ENCODE measurements at regions not wholly inside any gene's neighbourhood (a gene's known extent, or its start where the extent isn't known, plus 50 kb on each side); places are given as distances from the start of the nearest gene placed in this dataset.
"Not testable (repeated sequence)": the region's sequence is repeated elsewhere in the genome, so short reads cannot be mapped to it uniquely, and the experiment has no call there.

DNA sequence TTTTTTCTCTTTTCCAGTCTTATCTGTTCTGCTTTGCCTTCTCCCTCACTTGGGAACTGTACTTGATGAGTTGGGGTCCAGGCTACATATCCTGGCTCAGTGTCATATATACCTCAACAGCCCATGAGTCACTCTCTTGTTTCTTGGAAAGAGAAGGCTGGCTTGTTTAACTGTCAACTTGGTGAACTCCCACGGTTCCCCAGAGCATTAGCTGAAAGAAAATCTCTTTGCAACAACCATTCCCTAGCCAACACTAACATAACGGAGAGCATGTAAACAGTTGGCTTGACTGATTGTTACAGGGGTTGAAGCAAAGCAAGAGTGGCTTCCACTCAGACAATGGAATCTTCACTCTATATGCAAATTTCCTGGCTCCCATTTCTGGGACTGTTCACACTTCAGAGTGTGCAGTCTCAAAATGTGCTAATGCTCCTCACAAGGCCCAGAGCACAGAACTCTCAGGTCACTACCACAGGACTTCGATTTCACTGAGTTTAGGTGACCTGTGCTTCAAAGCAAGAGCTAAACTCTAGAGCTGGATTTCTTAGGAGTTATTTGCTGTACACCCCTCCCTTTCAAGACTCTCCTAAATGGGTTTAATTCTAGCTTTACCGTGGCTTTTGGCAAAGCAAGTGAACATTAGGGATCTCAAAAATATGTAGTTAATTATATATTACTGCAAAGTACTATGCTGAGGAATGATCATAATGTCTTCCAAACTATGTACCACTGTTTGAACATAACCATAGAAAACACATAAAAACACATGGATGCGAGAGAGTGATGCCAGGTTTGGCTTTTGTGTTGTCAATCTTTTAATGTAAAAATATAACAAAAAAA lies 609.8 kb downstream of the RFPL4B start:
- ATAC-seq (no peak), DNase-seq (no peak)
- Mint-ChIP-seq H3K9me3 (peaks cover 4 to 16% of the 10 kb centered on the region in 2 donors), H3K4me3 (no peak overlapping the region), H3K27me3 (no peaks in the 10 kb centered on the region), H3K4me1 (no peaks in the 10 kb centered on the region), H3K27ac (no peak overlapping the region)

DNA sequence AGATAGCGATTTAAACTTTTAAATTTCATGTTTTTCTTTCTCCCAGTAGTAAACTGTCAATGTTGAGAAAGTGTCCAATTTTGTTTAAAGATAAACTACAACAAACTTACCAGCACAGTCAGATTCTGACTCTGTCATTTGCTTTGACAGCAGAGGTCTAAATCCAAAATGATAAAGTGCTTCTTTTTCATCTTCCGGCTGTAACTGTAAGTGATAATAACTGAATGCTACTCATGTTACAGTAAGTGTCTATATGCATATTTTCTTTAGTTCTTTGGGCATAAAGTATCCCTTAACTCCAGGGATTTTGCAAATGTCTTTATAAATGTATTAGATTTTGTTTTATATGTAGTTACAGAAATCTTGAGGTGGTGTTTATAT lies 610.4 kb downstream of the RFPL4B start:
- Mint-ChIP-seq H3K27me3 (no peaks in the 10 kb centered on the region), H3K4me3 (no peak overlapping the region)
- ATAC-seq: no peak

DNA sequence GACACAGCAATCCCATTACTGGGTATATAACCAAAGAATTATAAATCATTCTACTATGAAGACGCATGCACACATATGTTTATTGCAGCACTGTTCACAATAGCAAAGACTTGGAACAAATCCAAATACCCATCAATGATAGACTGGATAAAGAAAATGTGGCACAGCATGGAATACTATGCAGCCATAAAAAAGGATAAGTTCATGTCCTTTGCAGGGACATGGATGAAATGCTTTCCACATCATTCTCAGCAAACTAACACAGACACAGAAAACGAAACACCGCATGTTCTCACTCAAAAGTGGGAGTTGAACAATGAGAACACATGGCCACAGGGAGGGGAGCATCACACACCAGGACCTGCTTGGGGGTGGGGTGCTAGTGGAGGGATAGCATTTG lies 613.0 kb downstream of the RFPL4B start:
- not testable (repeated sequence) for H3K27ac Mint-ChIP-seq, ATAC-seq, DNase-seq, H3K4me3 Mint-ChIP-seq, H3K4me1 Mint-ChIP-seq, H3K27me3 Mint-ChIP-seq
- H3K9me3 Mint-ChIP-seq: peaks cover 4 to 16% of the 10 kb centered on the region in 2 donors

More for the DNA sequence above, 610.4 kb downstream of the RFPL4B start:
- no peak for DNase-seq
- no peak overlapping the region for H3K27ac Mint-ChIP-seq
- H3K9me3 Mint-ChIP-seq: peaks cover 4 to 16% of the 10 kb centered on the region in 2 donors
- no peaks in the 10 kb centered on the region for H3K4me1 Mint-ChIP-seq

- DNase-seq: no peak
- no peak for ATAC-seq
- Mint-ChIP-seq H3K4me3 (no peak overlapping the region), H3K27me3 (no peaks in the 10 kb centered on the region), H3K27ac (no peak overlapping the region), H3K9me3 (peaks cover 0 to 28% of the 10 kb centered on the region in 2 donors), H3K4me1 (no peaks in the 10 kb centered on the region)
Measured at GRCh38 chr6:112967974-112968373, 620.8 kb downstream of the RFPL4B start.

DNA sequence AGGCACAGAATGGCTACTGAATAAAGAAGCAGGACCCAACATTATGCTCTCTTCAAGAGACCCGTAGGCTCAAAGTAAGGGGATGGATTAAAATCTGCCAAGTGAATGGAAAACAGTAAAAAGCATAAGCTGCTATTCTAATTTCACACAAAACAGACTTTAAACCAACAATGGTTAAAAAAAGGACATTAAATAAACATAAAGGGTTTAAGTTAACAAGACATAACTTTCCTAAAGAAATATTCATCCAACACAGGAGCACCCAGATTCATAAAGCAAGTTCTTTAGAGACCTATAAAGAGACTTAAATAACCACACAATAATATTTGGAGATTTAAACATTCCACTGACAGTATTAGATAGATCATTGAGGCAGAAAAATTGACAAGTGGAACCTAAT lies 624.5 kb downstream of the RFPL4B start:
- Mint-ChIP-seq H3K27me3 (no peaks in the 10 kb centered on the region), H3K27ac (no peak overlapping the region), H3K9me3 (peaks cover 0 to 38% of the 10 kb centered on the region in 2 donors), H3K4me1 (no peaks in the 10 kb centered on the region), H3K4me3 (no peak overlapping the region)
- DNase-seq: no peak
- ATAC-seq: no peak

DNA sequence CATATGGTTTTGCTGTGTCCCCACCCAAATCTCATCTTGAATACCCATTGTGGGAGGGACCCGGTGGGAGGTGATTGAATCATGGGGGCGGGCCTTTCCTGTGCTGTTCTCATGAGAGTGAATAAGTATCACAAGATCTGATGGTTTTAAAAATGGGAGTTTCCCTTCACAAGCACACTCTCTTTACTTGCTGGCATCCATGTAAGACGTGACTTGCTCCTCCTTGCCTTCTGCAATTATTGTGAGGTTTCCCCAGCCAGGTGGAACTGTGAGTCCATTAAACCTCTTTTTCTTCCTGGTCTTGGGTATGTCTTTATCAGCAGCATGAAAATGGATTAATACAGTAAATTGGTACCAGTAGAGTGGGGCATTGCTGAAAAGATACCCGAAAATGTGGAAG lies 627.8 kb downstream of the RFPL4B start:
- H3K4me1 Mint-ChIP-seq, H3K4me3 Mint-ChIP-seq, H3K27me3 Mint-ChIP-seq, H3K27ac Mint-ChIP-seq, DNase-seq, ATAC-seq: not testable (repeated sequence)
- peaks cover 0 to 25% of the 10 kb centered on the region in 2 donors for H3K9me3 Mint-ChIP-seq

DNA sequence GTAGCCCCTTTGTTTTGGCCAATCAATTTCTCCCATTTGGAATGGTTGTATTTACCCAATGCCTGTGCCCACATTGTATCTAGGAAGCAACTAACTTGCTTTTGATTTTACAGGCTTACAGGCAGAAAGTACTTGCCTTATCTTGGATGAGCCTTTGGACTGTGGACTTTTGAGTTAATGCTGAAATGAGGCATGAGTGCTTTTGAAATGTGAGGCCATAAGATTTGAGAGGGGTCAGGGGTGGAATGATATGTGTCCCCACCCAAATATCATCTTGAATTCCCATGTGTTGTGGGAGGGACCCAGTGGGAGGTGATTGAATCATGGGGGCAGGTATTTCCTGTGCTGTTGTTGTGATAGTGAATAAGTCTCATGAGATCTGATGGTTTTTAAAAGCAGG lies 629.4 kb downstream of the RFPL4B start:
- not testable (repeated sequence) for H3K27ac Mint-ChIP-seq, H3K27me3 Mint-ChIP-seq, ATAC-seq, H3K4me3 Mint-ChIP-seq, H3K4me1 Mint-ChIP-seq, DNase-seq
- peaks cover 0 to 25% of the 10 kb centered on the region in 2 donors for H3K9me3 Mint-ChIP-seq

- H3K4me3 Mint-ChIP-seq: no peak overlapping the region
- no peak overlapping the region for H3K27ac Mint-ChIP-seq
- ATAC-seq (no peak), DNase-seq (no peak)
- no peaks in the 10 kb centered on the region for H3K27me3 Mint-ChIP-seq
- H3K4me1 Mint-ChIP-seq: no peaks in the 10 kb centered on the region
- peaks cover 0 to 16% of the 10 kb centered on the region in 2 donors for H3K9me3 Mint-ChIP-seq
Measured at GRCh38 chr6:112979830-112980229, 632.7 kb downstream of the RFPL4B start.

DNA sequence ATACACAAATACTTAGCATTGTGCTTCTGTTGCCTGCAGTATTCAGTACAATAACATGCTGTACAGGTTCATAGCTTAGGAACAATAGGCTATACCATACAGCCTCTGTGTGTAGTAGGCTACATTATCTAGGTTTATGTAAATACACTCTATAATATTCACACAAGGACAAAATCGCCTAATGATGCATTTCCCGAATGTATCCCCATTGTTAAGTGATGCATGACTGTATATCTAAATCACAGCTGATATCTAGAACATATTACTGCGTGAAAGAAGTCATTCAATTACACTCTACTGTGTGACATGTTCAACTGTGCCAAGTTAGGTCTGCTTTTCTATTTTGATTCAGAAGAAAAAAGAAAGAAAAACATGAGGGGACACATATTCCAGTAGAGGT lies 633.5 kb downstream of the RFPL4B start:
- H3K4me1 Mint-ChIP-seq: no peaks in the 10 kb centered on the region
- no peak overlapping the region for H3K27ac Mint-ChIP-seq
- DNase-seq: no peak
- H3K4me3 Mint-ChIP-seq: no peak overlapping the region
- H3K27me3 Mint-ChIP-seq: no peaks in the 10 kb centered on the region
- ATAC-seq: no peak
- H3K9me3 Mint-ChIP-seq: peaks cover 0 to 8% of the 10 kb centered on the region in 2 donors

GRCh38 chr6:112983713-112984261 lies 636.7 kb downstream of the RFPL4B start:
- Mint-ChIP-seq H3K27ac (no peak overlapping the region), H3K4me3 (no peak overlapping the region), H3K4me1 (no peaks in the 10 kb centered on the region), H3K9me3 (no peaks in the 10 kb centered on the region), H3K27me3 (no peaks in the 10 kb centered on the region)
- ATAC-seq (no peak), DNase-seq (no peak)

GRCh38 chr6:112984899-112985298 lies 637.8 kb downstream of the RFPL4B start:
- peaks cover 0 to 5% of the 10 kb centered on the region in 2 donors for H3K9me3 Mint-ChIP-seq
- no peak overlapping the region for H3K27ac Mint-ChIP-seq
- no peaks in the 10 kb centered on the region for H3K4me1 Mint-ChIP-seq
- no peak overlapping the region for H3K4me3 Mint-ChIP-seq
- no peaks in the 10 kb centered on the region for H3K27me3 Mint-ChIP-seq
- ATAC-seq (no peak), DNase-seq (no peak)

DNA sequence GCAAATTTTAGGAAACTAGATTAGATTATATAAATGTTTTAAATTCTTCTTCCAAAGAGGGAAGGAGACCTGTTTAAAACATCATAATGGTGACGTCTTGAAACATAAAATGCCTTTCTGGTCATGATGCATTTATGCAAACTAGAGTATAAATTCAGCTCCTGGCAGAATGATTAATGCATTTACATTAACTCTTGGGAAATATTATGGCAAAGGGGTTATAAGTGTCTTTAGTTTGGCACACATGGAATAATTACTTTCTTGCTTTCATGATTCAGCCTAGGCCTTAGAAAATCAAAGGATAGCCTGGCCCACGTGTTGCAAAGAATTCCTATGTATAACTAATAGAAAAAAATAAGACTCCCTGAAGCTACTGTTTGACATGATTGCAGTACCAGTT lies 639.2 kb downstream of the RFPL4B start:
- ATAC-seq: no peak
- DNase-seq: no peak
- H3K27ac Mint-ChIP-seq: no peak overlapping the region

GRCh38 chr6:112988748-112989147 lies 641.6 kb downstream of the RFPL4B start:
- H3K9me3 Mint-ChIP-seq: peaks cover 0 to 13% of the 10 kb centered on the region in 2 donors
- H3K4me1 Mint-ChIP-seq: no peaks in the 10 kb centered on the region
- no peak overlapping the region for H3K4me3 Mint-ChIP-seq
- H3K27me3 Mint-ChIP-seq: no peaks in the 10 kb centered on the region
- ATAC-seq: no peak
- DNase-seq: no peak
- H3K27ac Mint-ChIP-seq: no peak overlapping the region

More for the DNA sequence above, 639.2 kb downstream of the RFPL4B start:
- Mint-ChIP-seq H3K27me3 (no peaks in the 10 kb centered on the region), H3K4me3 (no peak overlapping the region), H3K9me3 (peaks cover 0 to 13% of the 10 kb centered on the region in 2 donors), H3K4me1 (no peaks in the 10 kb centered on the region)

DNA sequence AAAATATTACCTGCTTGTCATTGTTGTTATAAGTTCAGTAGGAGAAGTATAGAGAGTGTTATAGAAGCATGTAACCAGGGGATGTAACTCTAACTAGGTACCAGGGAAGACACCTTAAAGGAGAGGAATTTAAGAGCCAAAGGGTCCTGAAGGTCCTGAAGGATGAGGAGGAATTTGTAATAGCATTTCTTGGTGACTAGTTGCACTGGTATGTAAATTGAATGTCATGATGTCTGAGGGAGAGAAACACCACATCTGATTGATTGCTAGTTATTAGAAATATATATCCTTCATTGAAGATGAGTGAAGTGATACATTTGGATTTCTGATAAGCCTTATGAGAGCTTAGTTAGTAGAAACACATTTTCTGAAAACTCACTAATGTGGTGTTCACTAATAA lies 643.8 kb downstream of the RFPL4B start:
- Mint-ChIP-seq H3K27ac (no peak overlapping the region), H3K4me3 (no peak overlapping the region), H3K27me3 (no peaks in the 10 kb centered on the region), H3K4me1 (no peaks in the 10 kb centered on the region), H3K9me3 (peaks cover 0 to 13% of the 10 kb centered on the region in 2 donors)
- ATAC-seq (no peak), DNase-seq (no peak)

DNA sequence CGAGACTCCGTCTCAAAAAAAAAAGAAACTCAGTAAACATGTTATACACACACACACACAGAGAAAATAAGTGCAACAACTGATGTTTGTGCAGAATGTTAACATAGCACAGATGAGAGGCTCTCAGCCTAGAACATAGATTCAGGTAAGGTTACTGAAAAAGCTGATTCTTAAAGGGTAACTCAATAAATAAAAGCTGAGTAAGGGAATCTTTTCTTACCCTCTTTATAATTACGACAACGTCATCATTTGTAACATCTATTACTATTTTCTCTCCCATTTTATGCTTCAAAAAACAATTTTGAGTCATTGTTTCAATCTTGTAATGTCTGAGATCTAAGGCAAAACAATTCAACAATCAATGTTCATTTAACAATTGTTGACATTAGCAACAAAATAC lies 644.8 kb downstream of the RFPL4B start:
- DNase-seq (no peak), ATAC-seq (no peak)
- no peaks in the 10 kb centered on the region for H3K4me1 Mint-ChIP-seq
- no peak overlapping the region for H3K4me3 Mint-ChIP-seq
- no peaks in the 10 kb centered on the region for H3K27me3 Mint-ChIP-seq
- H3K27ac Mint-ChIP-seq: no peak overlapping the region
- peaks cover 0 to 13% of the 10 kb centered on the region in 2 donors for H3K9me3 Mint-ChIP-seq

DNA sequence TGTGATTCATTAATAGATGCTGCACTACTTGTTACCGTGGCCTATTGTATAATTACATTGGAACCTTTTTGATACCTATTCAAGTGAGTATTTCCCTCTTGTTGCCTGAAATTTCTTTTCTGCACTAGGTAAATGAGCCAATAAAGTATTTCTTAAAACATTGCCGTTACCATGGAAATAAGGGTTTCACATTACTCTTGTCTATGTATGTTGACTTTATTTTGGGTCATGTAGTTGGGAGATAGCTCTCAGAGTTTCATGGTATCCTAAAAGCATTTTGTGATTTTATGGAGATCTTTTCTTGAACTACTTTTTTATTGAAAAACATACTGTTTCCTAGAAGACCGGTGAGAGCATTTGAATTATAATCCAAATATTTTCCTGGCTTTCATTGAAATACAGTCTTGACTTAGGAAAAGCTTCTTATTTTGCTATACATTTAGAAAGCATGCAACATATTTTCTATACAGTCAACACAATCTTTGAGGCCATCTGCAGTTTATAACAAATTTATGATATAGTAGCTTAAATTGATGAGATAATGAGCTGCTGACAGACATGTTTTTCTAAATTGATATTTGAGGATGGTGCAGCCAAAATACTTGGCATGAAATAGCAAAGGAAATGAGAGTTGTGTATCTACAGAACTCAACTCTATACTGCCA lies 650.4 kb downstream of the RFPL4B start:
- H3K4me1 Mint-ChIP-seq: no peaks in the 10 kb centered on the region
- ATAC-seq (no peak), DNase-seq (no peak)
- no peaks in the 10 kb centered on the region for H3K27me3 Mint-ChIP-seq
- no peak overlapping the region for H3K4me3 Mint-ChIP-seq
- no peak overlapping the region for H3K27ac Mint-ChIP-seq
- peaks cover 0 to 5% of the 10 kb centered on the region in 2 donors for H3K9me3 Mint-ChIP-seq

All from stimulated activated naive CD8-positive, alpha-beta T cell treated with anti-CD3 and anti-CD28 coated beads, Interleukin-15, amount 100 ng/mL, for 72 hours (primary cell).